ENCODE measurements at regions not wholly inside any gene's neighbourhood (a gene's known extent, or its start where the extent isn't known, plus 50 kb on each side); places are given as distances from the start of the nearest gene placed in this dataset.
"Not testable (repeated sequence)": the region's sequence is repeated elsewhere in the genome, so short reads cannot be mapped to it uniquely, and the experiment has no call there.

GRCh38 chr9:40970340-40970739 is 158.1 kb downstream of the FOXD4L6 start:
- DNase-seq; H3K4me3 ChIP-seq; H3K27ac ChIP-seq; H3K36me3 ChIP-seq; intact Hi-C loops (cut with DNase I; ENCODE audit: low total_unique reads); H3K9me3 ChIP-seq; H3K4me1 ChIP-seq; H3K27me3 ChIP-seq; in situ Hi-C loops (cut with MboI; ENCODE audit: low pct_ligation_motif_present in 1 of 4, low pct_unique_long_range_greater_than_20kb in 1 of 4, low sequenced_read_pairs in 3 of 4): not testable (repeated sequence)
- TF ChIP-seq, protein P1, sequence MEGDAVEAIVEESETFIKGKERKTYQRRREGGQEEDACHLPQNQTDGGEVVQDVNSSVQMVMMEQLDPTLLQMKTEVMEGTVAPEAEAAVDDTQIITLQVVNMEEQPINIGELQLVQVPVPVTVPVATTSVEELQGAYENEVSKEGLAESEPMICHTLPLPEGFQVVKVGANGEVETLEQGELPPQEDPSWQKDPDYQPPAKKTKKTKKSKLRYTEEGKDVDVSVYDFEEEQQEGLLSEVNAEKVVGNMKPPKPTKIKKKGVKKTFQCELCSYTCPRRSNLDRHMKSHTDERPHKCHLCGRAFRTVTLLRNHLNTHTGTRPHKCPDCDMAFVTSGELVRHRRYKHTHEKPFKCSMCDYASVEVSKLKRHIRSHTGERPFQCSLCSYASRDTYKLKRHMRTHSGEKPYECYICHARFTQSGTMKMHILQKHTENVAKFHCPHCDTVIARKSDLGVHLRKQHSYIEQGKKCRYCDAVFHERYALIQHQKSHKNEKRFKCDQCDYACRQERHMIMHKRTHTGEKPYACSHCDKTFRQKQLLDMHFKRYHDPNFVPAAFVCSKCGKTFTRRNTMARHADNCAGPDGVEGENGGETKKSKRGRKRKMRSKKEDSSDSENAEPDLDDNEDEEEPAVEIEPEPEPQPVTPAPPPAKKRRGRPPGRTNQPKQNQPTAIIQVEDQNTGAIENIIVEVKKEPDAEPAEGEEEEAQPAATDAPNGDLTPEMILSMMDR (IDR thresholded peaks at IDR 0.05), result peak in 3 of 5 experiments; percentile 20 to 48 (median 33)
- WGBS, 2 donors (ENCODE audit: low coverage in 1 of 2), result 63 to 64% methylated on average over 5 of the region's 5 CpGs

DNA sequence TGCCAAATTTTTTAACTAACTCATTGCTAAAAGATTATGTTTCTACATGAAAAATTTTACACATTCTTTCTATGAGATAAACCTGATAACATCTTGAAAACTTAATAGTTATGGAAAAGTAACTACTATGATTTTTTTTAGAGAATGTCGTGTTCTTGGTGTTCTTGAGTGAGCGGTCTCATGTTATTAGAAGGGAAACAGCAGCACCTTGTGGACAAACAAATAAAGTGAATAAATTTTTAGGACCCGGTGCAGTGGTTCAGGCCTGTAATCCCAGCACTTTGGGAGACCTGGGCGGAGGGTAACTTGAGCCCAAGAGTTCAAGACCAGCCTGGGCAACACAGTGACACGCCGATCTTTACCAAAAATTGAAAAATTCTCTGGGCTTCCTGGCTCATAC is 166.0 kb downstream of the FOXD4L6 start:
- DNase-seq; H3K27me3 ChIP-seq; H3K4me3 ChIP-seq; H3K9me3 ChIP-seq; intact Hi-C loops (cut with DNase I; ENCODE audit: low total_unique reads); in situ Hi-C loops (cut with MboI; ENCODE audit: low pct_ligation_motif_present in 1 of 4, low pct_unique_long_range_greater_than_20kb in 1 of 4, low sequenced_read_pairs in 3 of 4); H3K36me3 ChIP-seq; H3K4me1 ChIP-seq; H3K27ac ChIP-seq: not testable (repeated sequence)
- WGBS, 2 donors (ENCODE audit: low coverage in 1 of 2), result 64% methylated on average over 4 of the region's 6 CpGs; no CpG with 5 or more reads in 1 of the 2 donors

DNA sequence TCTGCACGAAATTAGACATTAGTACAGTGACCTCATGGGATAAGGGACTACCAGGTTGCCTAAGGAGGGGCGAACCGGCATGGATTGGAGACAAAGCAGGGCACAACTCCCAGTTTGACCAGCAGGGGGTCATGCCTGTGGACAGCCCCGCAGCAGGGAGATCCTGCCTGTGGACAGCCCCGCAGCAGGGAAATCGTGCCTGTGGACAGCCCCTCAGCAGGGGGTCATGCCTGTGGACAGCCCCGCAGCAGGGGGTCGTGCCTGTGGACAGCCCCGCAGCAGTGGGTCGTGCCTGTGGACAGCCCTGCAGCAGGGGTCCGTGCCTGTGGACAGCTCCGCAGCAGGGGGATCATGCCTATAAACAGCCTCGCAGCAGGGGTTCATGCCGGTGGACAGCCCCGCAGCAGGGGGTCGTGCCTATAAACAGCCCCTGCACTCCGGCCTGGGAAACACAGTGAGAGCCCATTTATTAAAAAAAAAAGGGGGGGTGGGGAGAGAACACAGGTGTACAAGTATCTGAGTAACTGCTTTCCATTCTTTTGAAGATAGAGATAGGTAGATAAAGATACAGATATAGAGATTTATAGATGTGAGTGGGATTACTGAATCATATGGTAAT is 176.5 kb downstream of the FOXD4L6 start:
- 88 to 93% methylated on average over 15 to 17 of the region's 17 CpGs for WGBS, 2 donors (ENCODE audit: low coverage in 1 of 2)
- H3K9me3 ChIP-seq; intact Hi-C loops (cut with DNase I; ENCODE audit: low total_unique reads); H3K4me1 ChIP-seq; H3K4me3 ChIP-seq; H3K27ac ChIP-seq; DNase-seq; H3K36me3 ChIP-seq; H3K27me3 ChIP-seq; in situ Hi-C loops (cut with MboI; ENCODE audit: low pct_ligation_motif_present in 1 of 4, low pct_unique_long_range_greater_than_20kb in 1 of 4, low sequenced_read_pairs in 3 of 4): not testable (repeated sequence)

- H3K4me1 ChIP-seq; H3K27ac ChIP-seq; H3K27me3 ChIP-seq; H3K36me3 ChIP-seq; in situ Hi-C loops (cut with MboI; ENCODE audit: low pct_ligation_motif_present in 1 of 4, low pct_unique_long_range_greater_than_20kb in 1 of 4, low sequenced_read_pairs in 3 of 4); H3K9me3 ChIP-seq; DNase-seq; H3K4me3 ChIP-seq; intact Hi-C loops (cut with DNase I; ENCODE audit: low total_unique reads): not testable (repeated sequence)
- WGBS, 2 donors (ENCODE audit: low coverage in 1 of 2), result 90 to 96% methylated on average over 3 to 8 of the region's 8 CpGs
Observed at GRCh38 chr9:40946228-40946627, 182.3 kb downstream of the FOXD4L6 start.

DNA sequence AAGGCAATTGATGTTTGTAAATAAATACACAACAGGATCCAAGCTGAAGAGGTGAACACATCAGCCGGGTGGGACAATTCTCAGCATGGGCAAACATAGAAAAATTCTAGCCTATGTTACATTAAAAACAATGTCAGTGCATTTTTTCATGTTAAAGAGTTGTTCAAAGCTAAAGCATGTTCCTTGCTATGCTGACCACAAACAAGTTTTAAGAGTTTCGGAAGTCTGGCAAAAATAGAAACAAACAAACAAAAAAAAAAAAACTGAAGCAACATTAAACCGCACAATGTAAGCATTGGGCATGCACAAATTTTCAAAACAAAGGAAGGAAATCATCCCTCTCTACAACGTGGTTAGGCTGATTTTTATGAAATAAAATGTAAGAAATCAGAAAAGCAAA is 185.8 kb downstream of the FOXD4L6 start:
- H3K4me3 ChIP-seq; H3K4me1 ChIP-seq; H3K27me3 ChIP-seq; in situ Hi-C loops (cut with MboI; ENCODE audit: low pct_ligation_motif_present in 1 of 4, low pct_unique_long_range_greater_than_20kb in 1 of 4, low sequenced_read_pairs in 3 of 4); H3K9me3 ChIP-seq; DNase-seq; H3K27ac ChIP-seq; H3K36me3 ChIP-seq; intact Hi-C loops (cut with DNase I; ENCODE audit: low total_unique reads): not testable (repeated sequence)
- WGBS, 2 donors (ENCODE audit: low coverage in 1 of 2), result 70 to 79% methylated on average over 4 of the region's 4 CpGs

- intact Hi-C loops (cut with DNase I; ENCODE audit: low total_unique reads); DNase-seq; H3K27me3 ChIP-seq; H3K4me3 ChIP-seq; H3K4me1 ChIP-seq; H3K36me3 ChIP-seq; in situ Hi-C loops (cut with MboI; ENCODE audit: low pct_ligation_motif_present in 1 of 4, low pct_unique_long_range_greater_than_20kb in 1 of 4, low sequenced_read_pairs in 3 of 4); H3K27ac ChIP-seq: not testable (repeated sequence)
- 100% methylated on average over 1 of the region's 1 CpG; no CpG with 5 or more reads in 1 of the 2 donors for WGBS, 2 donors (ENCODE audit: low coverage in 1 of 2)
- H3K9me3 ChIP-seq, result peaks cover 11 to 15% of the 10 kb centered on the region in 2 donors
Observed at GRCh38 chr9:40939888-40940209, 188.6 kb downstream of the FOXD4L6 start.

DNA sequence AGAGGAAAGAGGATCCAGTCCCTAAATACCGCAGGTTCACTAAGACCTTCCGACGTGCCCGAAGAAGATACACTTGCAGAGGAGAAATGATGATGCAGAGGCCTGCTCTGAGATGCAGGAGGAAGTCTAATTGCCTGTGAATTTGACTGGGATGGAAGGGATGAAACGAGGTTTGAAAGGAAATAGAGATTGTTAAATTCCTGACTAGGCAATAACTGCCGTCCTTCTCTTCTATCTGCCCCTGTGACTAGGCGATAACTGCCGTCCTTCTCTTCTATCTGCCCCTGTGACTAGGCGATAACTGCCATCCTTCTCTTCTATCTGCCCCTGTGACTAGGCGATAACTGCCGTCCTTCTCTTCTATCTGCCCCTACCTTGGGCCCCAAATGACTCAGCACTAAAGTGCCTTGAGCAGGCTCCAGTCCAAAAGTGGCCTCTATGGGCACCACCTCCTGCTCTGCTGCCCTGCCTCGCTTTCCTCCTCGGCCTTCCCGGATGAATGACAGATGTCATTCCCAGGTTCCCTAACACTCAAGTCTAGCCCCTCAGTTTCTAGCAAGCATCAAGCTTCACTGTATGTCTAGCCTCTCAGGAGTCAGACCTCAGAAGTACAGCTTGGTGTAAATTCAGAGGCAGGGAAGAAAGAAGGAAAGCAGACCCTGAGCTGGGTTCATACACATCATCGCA is 189.1 kb downstream of the FOXD4L6 start:
- H3K4me3 ChIP-seq; H3K4me1 ChIP-seq; H3K36me3 ChIP-seq; H3K27me3 ChIP-seq; H3K27ac ChIP-seq; intact Hi-C loops (cut with DNase I; ENCODE audit: low total_unique reads); in situ Hi-C loops (cut with MboI; ENCODE audit: low pct_ligation_motif_present in 1 of 4, low pct_unique_long_range_greater_than_20kb in 1 of 4, low sequenced_read_pairs in 3 of 4); DNase-seq: not testable (repeated sequence)
- WGBS, 2 donors (ENCODE audit: low coverage in 1 of 2), result 80 to 84% methylated on average over 12 to 15 of the region's 15 CpGs
- H3K9me3 ChIP-seq, result peaks cover 14 to 15% of the 10 kb centered on the region in 2 donors
